Activated T-helper 9 cell treated with anti-CD3 and anti-CD28 coated beads, Interleukin-2, amount 50 U/mL, for 16 hours (primary cell): ENCODE measurements at regions not wholly inside any gene's neighbourhood (a gene's known extent, or its start where the extent isn't known, plus 50 kb on each side); places are given as distances from the start of the nearest gene placed in this dataset.
"Not testable (repeated sequence)": the region's sequence is repeated elsewhere in the genome, so short reads cannot be mapped to it uniquely, and the experiment has no call there.

Source experiments
- DNase-seq: peaks from one replicate; pipeline ENCODE4 v3.0.0-alpha.2; 2020; ENCODE audit warnings: low read depth

- DNase-seq: no peak
Measured at GRCh38 chr1:244322791-244323521, 128.8 kb downstream of the ADSS2 start.

GRCh38 chr1:244324176-244324883 is 127.4 kb downstream of the ADSS2 start:
- DNase-seq: no peak

DNA sequence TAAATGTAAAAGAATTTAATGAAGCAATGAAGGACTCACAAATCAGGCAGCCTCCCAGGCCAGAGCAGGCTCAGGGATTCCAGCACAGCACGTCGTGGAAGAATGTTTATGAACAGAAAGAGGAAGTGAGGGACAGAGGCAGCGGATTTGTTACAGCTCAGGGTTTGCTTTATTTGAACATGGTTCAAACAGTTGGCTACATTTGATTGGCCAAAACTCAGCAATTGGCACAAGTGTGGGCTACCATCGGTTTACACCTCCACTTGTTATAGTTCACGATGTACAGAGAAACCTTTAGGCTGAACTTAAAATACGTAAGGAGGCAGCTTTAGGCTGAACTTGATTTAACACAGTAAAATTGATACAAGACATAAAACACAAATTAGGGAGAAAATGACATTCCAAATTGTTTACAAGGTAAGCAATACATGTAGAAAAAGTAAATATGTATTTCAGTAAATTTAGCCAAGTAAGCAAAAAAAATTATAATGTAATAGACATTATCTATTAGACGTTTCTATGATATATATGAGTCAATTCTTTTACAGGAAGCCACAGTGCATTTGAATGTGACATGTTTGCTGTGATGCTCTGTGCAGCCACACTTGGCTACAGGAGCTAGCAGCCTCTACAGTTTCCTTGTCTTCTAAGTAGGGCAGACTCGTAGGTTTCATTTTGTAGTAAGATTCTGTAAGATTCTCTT is 126.5 kb downstream of the ADSS2 start:
- no peak for DNase-seq

- no peak for DNase-seq
Measured at GRCh38 chr1:244326757-244327156, 125.0 kb downstream of the ADSS2 start.

- DNase-seq: no peak
Measured at GRCh38 chr1:244327533-244327932, 124.2 kb downstream of the ADSS2 start.

GRCh38 chr1:244328476-244328875 is 123.2 kb downstream of the ADSS2 start:
- DNase-seq: no peak

- DNase-seq: no peak
Measured at GRCh38 chr1:244329591-244330317, 122.0 kb downstream of the ADSS2 start.

DNA sequence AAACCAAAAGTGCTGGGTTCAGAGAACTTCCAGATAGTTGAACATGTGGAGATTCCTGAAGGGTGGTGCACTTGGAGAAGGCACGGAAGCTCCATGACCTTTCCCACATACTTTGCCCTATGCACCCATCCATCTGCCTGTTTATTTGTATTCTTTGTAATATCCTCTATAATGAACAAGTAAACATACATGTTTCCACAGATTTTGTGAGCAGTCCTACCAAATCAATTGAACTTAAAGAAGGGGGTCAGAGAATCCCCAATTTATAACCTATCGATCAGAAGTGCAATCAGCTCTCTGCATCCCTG is 121.4 kb downstream of the ADSS2 start:
- no peak for DNase-seq

GRCh38 chr1:244332761-244333160 is 118.9 kb downstream of the ADSS2 start:
- not testable (repeated sequence) for DNase-seq

- not testable (repeated sequence) for DNase-seq
Measured at GRCh38 chr1:244334315-244334714, 117.4 kb downstream of the ADSS2 start.

- not testable (repeated sequence) for DNase-seq
Measured at GRCh38 chr1:244334842-244335241, 116.9 kb downstream of the ADSS2 start.

DNA sequence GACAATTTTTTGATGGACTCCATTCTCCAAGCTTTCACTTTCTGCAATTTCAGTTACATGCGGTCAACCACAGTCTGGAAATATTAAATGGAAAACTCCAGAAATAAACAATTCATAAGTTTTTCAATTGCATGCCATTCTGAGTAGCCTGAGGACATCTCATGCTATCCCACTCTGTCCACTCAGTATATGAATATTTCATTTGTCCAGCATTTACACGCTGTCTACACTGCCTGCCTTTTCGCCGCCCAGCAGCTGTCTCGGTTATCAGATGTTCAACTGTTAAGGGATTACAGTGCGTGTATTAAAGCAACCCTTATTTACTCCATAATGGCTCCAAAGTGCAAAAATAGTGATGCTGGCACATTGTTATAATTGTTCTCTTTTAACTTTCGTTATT is 116.3 kb downstream of the ADSS2 start:
- no peak for DNase-seq

DNA sequence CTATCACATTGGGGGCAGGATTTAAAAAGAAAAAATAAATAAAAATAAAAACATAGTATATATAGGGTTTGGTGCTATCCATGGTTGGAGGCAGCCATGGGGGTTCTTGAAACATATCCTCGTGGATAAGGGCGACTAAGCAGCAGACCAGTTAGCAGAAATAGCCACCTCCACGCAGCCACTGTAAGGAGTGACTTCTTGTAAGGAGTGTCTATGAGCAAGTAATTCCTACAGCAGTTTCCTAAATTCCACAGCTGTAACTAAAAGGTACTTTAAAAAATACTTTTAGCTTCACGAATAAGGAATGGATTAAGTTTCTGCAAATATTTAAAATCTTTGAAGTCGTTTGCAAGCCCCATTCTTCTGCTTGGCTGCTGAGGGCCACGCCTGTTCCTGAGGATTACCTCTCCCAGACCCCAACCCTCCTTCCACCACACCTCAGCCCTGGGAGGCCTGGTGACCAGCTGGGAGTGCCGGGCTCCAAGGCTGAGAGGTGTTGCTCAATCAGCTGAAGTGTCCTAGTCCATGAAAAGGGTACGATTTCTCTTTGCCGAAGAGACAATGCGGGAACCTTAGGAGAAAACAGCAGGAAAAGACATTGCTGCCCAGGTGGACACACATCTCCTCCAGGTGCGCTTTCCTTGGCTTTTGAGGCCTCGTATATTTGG is 115.3 kb downstream of the ADSS2 start:
- no peak for DNase-seq

GRCh38 chr1:244337839-244338238 is 113.9 kb downstream of the ADSS2 start:
- DNase-seq: no peak

DNA sequence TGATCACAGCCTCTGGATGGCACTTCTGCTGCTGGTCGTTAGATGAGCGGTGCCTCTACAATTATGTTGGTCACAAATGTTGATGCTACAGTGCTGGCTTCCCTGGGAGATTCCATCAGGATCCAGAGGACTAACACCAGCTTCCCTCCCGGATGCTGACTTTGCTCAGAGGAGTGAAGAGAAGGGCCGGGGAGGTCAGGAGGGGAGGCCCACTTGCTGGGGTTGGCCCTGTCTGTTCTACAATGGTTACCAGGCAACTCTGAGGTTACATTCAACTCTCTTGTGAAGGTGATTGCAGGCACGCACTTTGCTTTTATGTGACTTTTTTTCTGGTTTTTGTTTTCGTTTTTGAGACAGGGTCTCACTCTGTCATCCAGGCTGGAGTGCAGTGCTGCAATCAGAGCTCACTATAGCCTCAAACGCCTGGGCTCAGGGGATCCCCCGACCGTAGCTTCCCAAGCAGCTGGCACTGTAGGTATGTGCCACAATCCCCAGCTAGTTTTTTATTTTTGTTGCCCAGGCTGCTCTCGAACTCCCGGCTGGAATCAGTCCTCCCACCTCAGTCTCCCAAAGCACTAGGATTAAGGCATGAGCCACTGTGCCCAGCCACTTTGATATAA is 112.5 kb downstream of the ADSS2 start:
- DNase-seq: no peak

DNA sequence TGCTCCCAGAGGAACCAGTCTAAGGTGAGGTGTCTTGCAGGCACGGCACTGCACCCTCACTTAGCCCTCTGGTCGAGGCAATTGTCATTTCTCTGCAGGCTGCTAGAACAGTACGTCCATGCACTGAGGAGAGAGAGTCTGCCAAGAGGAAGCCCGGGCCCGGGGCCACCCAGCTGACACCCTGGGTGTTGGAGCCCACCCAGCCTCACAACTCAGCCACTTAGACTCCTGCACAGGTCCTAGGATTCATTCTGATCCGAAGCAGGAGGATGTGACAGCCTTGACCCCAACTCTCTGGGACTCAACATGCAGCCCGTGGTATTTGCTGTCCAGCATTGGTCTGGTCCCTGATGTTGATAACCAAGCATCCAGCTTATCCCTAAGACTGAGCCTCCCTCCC is 111.9 kb downstream of the ADSS2 start:
- DNase-seq: no peak

- DNase-seq: no peak
Measured at GRCh38 chr1:244340396-244340795, 111.3 kb downstream of the ADSS2 start.

DNA sequence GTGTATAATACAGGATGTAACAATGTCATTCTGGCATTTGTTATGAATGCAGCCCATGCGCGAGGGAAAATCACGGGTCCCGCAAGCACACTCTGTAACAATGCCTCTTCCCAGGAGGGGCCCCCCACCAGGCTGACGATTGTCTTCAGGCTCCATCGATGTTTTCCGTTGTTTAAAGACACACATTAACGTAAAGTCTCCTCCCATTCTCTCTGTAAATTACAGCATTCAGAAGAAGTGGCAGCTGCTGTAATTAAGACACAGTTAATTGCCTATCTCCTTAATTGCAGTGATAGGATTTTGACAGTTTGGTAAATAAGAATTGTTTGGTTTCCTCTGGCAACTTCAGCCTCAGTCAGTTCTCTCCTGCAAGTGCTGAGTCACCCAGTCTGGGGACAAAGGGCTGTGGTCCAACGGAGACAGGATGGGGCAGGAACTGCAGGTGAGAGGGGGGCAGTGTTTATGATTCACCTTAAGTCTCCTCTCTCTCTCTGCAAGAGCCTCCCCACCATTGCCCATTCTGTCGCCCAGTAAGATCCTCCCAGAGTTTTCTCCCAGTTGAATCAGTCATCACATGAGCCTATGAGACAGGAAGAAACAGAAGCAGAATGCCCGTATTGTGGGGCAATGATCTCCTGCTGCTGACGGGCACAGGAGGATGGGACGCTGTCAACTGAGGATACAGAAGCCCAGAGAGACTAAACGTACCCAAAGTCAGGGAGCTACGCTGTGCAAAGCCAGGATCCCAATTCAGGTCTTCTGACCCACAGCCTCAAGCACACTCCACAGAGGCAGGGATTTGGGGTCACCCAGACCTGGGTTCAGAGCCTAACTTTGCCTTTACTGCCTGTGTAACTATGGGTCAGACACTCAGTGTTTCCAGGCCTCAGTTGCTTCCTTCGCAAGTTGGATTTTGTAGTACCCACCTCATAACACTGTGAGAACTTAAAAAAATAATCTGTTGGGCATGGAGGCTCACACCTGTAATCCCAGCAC is 110.0 kb downstream of the ADSS2 start:
- no peak for DNase-seq

DNA sequence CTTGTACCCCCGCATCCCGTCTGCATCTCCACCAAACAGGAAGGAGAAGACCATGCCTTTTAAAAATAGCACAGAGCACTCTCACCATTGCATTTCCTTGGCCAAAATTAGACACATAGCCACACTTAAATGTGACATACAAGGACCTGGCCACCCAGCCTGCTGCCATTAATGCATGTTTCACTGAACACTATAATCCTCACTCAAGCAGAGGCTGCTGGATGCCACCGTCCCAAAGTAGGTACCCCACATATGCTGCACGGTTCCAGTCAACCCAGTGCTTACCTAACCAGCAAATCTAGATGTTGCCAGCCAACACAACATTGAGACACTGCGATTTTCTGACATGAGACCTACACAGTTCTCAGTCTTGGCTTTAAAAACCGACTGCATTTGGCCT is 107.7 kb downstream of the ADSS2 start:
- no peak for DNase-seq

- DNase-seq: no peak
Measured at GRCh38 chr1:244346972-244347618, 104.6 kb downstream of the ADSS2 start.
